ENCODE measurements at regions not wholly inside any gene's neighbourhood (a gene's known extent, or its start where the extent isn't known, plus 50 kb on each side); places are given as distances from the start of the nearest gene placed in this dataset.
"Not testable (repeated sequence)": the region's sequence is repeated elsewhere in the genome, so short reads cannot be mapped to it uniquely, and the experiment has no call there.

GRCh38 chrX:96128058-96128457, 556.6 kb upstream of the DIAPH2 start:
- CTCF ChIA-PET, POLR2A ChIA-PET: not testable (repeated sequence)

GRCh38 chrX:96140796-96141195, 543.8 kb upstream of the DIAPH2 start:
- Histone ChIP-seq H3K36me3 (ENCODE audit: control insufficient read depth in 4 of 4, insufficient read depth in 4 of 4, low read length in 3 of 4) (no peaks in the 10 kb centered on the region), H3K4me1 (ENCODE audit: control extremely low read depth in 1 of 4, control insufficient read depth in 4 of 4, insufficient read depth in 4 of 4, low read length in 3 of 4) (no peaks in the 10 kb centered on the region), H3K27ac (ENCODE audit: insufficient read depth in 1 of 2, low read depth in 1 of 2, low read length in 2 of 2, poor library complexity in 1 of 2, severe bottlenecking in 2 of 2) (no peak overlapping the region), H3K27me3 (replicated peaks in 2 of 5; ENCODE audit: control insufficient read depth in 4 of 5, insufficient read depth in 5 of 5, low read length in 4 of 5) (no peaks in the 10 kb centered on the region), H3K9me3 (ENCODE audit: control extremely low read depth in 1 of 5, control insufficient read depth in 4 of 5, insufficient read depth in 2 of 5, low read depth in 1 of 5, low read length in 4 of 5) (no peaks in the 10 kb centered on the region), H3K4me3 (ENCODE audit: control insufficient read depth in 1 of 7, extremely low read depth in 1 of 7, insufficient read depth in 4 of 7, low read depth in 2 of 7, low read length in 6 of 7) (no peak overlapping the region)
- ChIA-PET POLR2A (no interaction called here), CTCF (no interaction called here)
- no CpG with 5 or more reads among the region's 1 CpG for WGBS (ENCODE audit: insufficient coverage)
- no peak for DNase-seq

More at GRCh38 chrX:96128058-96128457, 556.6 kb upstream of the DIAPH2 start:
- H3K4me1 ChIP-seq (ENCODE audit: control extremely low read depth in 1 of 4, control insufficient read depth in 4 of 4, insufficient read depth in 4 of 4, low read length in 3 of 4); H3K9me3 ChIP-seq (ENCODE audit: control extremely low read depth in 1 of 5, control insufficient read depth in 4 of 5, insufficient read depth in 2 of 5, low read depth in 1 of 5, low read length in 4 of 5); DNase-seq; H3K36me3 ChIP-seq (ENCODE audit: control insufficient read depth in 4 of 4, insufficient read depth in 4 of 4, low read length in 3 of 4); H3K27me3 ChIP-seq (replicated peaks in 2 of 5; ENCODE audit: control insufficient read depth in 4 of 5, insufficient read depth in 5 of 5, low read length in 4 of 5); H3K4me3 ChIP-seq (ENCODE audit: control insufficient read depth in 1 of 7, extremely low read depth in 1 of 7, insufficient read depth in 4 of 7, low read depth in 2 of 7, low read length in 6 of 7); H3K27ac ChIP-seq (ENCODE audit: insufficient read depth in 1 of 2, low read depth in 1 of 2, low read length in 2 of 2, poor library complexity in 1 of 2, severe bottlenecking in 2 of 2): not testable (repeated sequence)
- WGBS (ENCODE audit: insufficient coverage), result 94% methylated on average over 5 of the region's 5 CpGs

- Histone ChIP-seq H3K9me3 (ENCODE audit: control extremely low read depth in 1 of 5, control insufficient read depth in 4 of 5, insufficient read depth in 2 of 5, low read depth in 1 of 5, low read length in 4 of 5) (peaks cover 0 to 9% (median 0%) of the 10 kb centered on the region in 5 experiments), H3K36me3 (ENCODE audit: control insufficient read depth in 4 of 4, insufficient read depth in 4 of 4, low read length in 3 of 4) (no peaks in the 10 kb centered on the region), H3K4me1 (ENCODE audit: control extremely low read depth in 1 of 4, control insufficient read depth in 4 of 4, insufficient read depth in 4 of 4, low read length in 3 of 4) (no peaks in the 10 kb centered on the region), H3K27ac (ENCODE audit: insufficient read depth in 1 of 2, low read depth in 1 of 2, low read length in 2 of 2, poor library complexity in 1 of 2, severe bottlenecking in 2 of 2) (no peak overlapping the region), H3K27me3 (replicated peaks in 2 of 5; ENCODE audit: control insufficient read depth in 4 of 5, insufficient read depth in 5 of 5, low read length in 4 of 5) (no peaks in the 10 kb centered on the region), H3K4me3 (ENCODE audit: control insufficient read depth in 1 of 7, extremely low read depth in 1 of 7, insufficient read depth in 4 of 7, low read depth in 2 of 7, low read length in 6 of 7) (no peak overlapping the region)
- POLR2A ChIA-PET, result no interaction called here
- CTCF ChIA-PET, result no interaction called here
- no peak for DNase-seq
Observed at GRCh38 chrX:96147681-96148080, 537.0 kb upstream of the DIAPH2 start.

GRCh38 chrX:96170626-96171025, 514.0 kb upstream of the DIAPH2 start:
- DNase-seq, result no peak
- Histone ChIP-seq H3K27ac (ENCODE audit: insufficient read depth in 1 of 2, low read depth in 1 of 2, low read length in 2 of 2, poor library complexity in 1 of 2, severe bottlenecking in 2 of 2) (no peak overlapping the region), H3K4me3 (ENCODE audit: control insufficient read depth in 1 of 7, extremely low read depth in 1 of 7, insufficient read depth in 4 of 7, low read depth in 2 of 7, low read length in 6 of 7) (no peak overlapping the region), H3K4me1 (ENCODE audit: control extremely low read depth in 1 of 4, control insufficient read depth in 4 of 4, insufficient read depth in 4 of 4, low read length in 3 of 4) (no peaks in the 10 kb centered on the region), H3K9me3 (ENCODE audit: control extremely low read depth in 1 of 5, control insufficient read depth in 4 of 5, insufficient read depth in 2 of 5, low read depth in 1 of 5, low read length in 4 of 5) (no peaks in the 10 kb centered on the region), H3K27me3 (replicated peaks in 2 of 5; ENCODE audit: control insufficient read depth in 4 of 5, insufficient read depth in 5 of 5, low read length in 4 of 5) (no peaks in the 10 kb centered on the region), H3K36me3 (ENCODE audit: control insufficient read depth in 4 of 4, insufficient read depth in 4 of 4, low read length in 3 of 4) (no peaks in the 10 kb centered on the region)
- WGBS (ENCODE audit: insufficient coverage), result no CpG with 5 or more reads among the region's 1 CpG
- CTCF ChIA-PET, result no interaction called here
- POLR2A ChIA-PET, result no interaction called here

GRCh38 chrX:96176921-96177320, 507.7 kb upstream of the DIAPH2 start:
- H3K4me1 ChIP-seq (ENCODE audit: control extremely low read depth in 1 of 4, control insufficient read depth in 4 of 4, insufficient read depth in 4 of 4, low read length in 3 of 4), result no peaks in the 10 kb centered on the region
- no peaks in the 10 kb centered on the region for H3K36me3 ChIP-seq (ENCODE audit: control insufficient read depth in 4 of 4, insufficient read depth in 4 of 4, low read length in 3 of 4)
- CTCF ChIA-PET, result no interaction called here
- no peak for DNase-seq
- no peaks in the 10 kb centered on the region for H3K9me3 ChIP-seq (ENCODE audit: control extremely low read depth in 1 of 5, control insufficient read depth in 4 of 5, insufficient read depth in 2 of 5, low read depth in 1 of 5, low read length in 4 of 5)
- 67% methylated on average over 3 of the region's 3 CpGs for WGBS (ENCODE audit: insufficient coverage)
- H3K27ac ChIP-seq (ENCODE audit: insufficient read depth in 1 of 2, low read depth in 1 of 2, low read length in 2 of 2, poor library complexity in 1 of 2, severe bottlenecking in 2 of 2), result no peak overlapping the region
- H3K4me3 ChIP-seq (ENCODE audit: control insufficient read depth in 1 of 7, extremely low read depth in 1 of 7, insufficient read depth in 4 of 7, low read depth in 2 of 7, low read length in 6 of 7), result no peak overlapping the region
- POLR2A ChIA-PET, result no interaction called here
- no peaks in the 10 kb centered on the region for H3K27me3 ChIP-seq (replicated peaks in 2 of 5; ENCODE audit: control insufficient read depth in 4 of 5, insufficient read depth in 5 of 5, low read length in 4 of 5)

GRCh38 chrX:96181605-96182004, 503.0 kb upstream of the DIAPH2 start:
- no peaks in the 10 kb centered on the region for H3K9me3 ChIP-seq (ENCODE audit: control extremely low read depth in 1 of 5, control insufficient read depth in 4 of 5, insufficient read depth in 2 of 5, low read depth in 1 of 5, low read length in 4 of 5)
- no peaks in the 10 kb centered on the region for H3K36me3 ChIP-seq (ENCODE audit: control insufficient read depth in 4 of 4, insufficient read depth in 4 of 4, low read length in 3 of 4)
- no peaks in the 10 kb centered on the region for H3K4me1 ChIP-seq (ENCODE audit: control extremely low read depth in 1 of 4, control insufficient read depth in 4 of 4, insufficient read depth in 4 of 4, low read length in 3 of 4)
- CTCF ChIA-PET, result interaction anchor here (1.0 kb wide), 1 partner anchor 37 kb away, joined by 3 read pairs; no protein-coding TSS in a partner anchor
- no peaks in the 10 kb centered on the region for H3K27me3 ChIP-seq (replicated peaks in 2 of 5; ENCODE audit: control insufficient read depth in 4 of 5, insufficient read depth in 5 of 5, low read length in 4 of 5)
- POLR2A ChIA-PET, result no interaction called here
- no CpG with 5 or more reads among the region's 4 CpGs for WGBS (ENCODE audit: insufficient coverage)
- no peak overlapping the region for H3K27ac ChIP-seq (ENCODE audit: insufficient read depth in 1 of 2, low read depth in 1 of 2, low read length in 2 of 2, poor library complexity in 1 of 2, severe bottlenecking in 2 of 2)
- no peak overlapping the region for H3K4me3 ChIP-seq (ENCODE audit: control insufficient read depth in 1 of 7, extremely low read depth in 1 of 7, insufficient read depth in 4 of 7, low read depth in 2 of 7, low read length in 6 of 7)
- DNase-seq, result no peak

GRCh38 chrX:96182366-96182765, 502.3 kb upstream of the DIAPH2 start:
- DNase-seq, result peak in 2 of 3 donors; percentile 1 to 8
- CTCF ChIA-PET, result interaction anchor here (1.0 kb wide), 1 partner anchor 36 kb away, joined by 3 read pairs; no protein-coding TSS in a partner anchor
- Histone ChIP-seq H3K27me3 (replicated peaks in 2 of 5; ENCODE audit: control insufficient read depth in 4 of 5, insufficient read depth in 5 of 5, low read length in 4 of 5) (no peaks in the 10 kb centered on the region), H3K9me3 (ENCODE audit: control extremely low read depth in 1 of 5, control insufficient read depth in 4 of 5, insufficient read depth in 2 of 5, low read depth in 1 of 5, low read length in 4 of 5) (no peaks in the 10 kb centered on the region), H3K36me3 (ENCODE audit: control insufficient read depth in 4 of 4, insufficient read depth in 4 of 4, low read length in 3 of 4) (no peaks in the 10 kb centered on the region), H3K4me3 (ENCODE audit: control insufficient read depth in 1 of 7, extremely low read depth in 1 of 7, insufficient read depth in 4 of 7, low read depth in 2 of 7, low read length in 6 of 7) (no peak overlapping the region), H3K4me1 (ENCODE audit: control extremely low read depth in 1 of 4, control insufficient read depth in 4 of 4, insufficient read depth in 4 of 4, low read length in 3 of 4) (no peaks in the 10 kb centered on the region), H3K27ac (ENCODE audit: insufficient read depth in 1 of 2, low read depth in 1 of 2, low read length in 2 of 2, poor library complexity in 1 of 2, severe bottlenecking in 2 of 2) (no peak overlapping the region)
- WGBS (ENCODE audit: insufficient coverage), result 20% methylated on average over 1 of the region's 1 CpG
- POLR2A ChIA-PET, result no interaction called here

Data from common myeloid progenitor, CD34-positive (primary cell).